ENCODE measurements at regions not wholly inside any gene's neighbourhood (a gene's known extent, or its start where the extent isn't known, plus 50 kb on each side); places are given as distances from the start of the nearest gene placed in this dataset.

DNA sequence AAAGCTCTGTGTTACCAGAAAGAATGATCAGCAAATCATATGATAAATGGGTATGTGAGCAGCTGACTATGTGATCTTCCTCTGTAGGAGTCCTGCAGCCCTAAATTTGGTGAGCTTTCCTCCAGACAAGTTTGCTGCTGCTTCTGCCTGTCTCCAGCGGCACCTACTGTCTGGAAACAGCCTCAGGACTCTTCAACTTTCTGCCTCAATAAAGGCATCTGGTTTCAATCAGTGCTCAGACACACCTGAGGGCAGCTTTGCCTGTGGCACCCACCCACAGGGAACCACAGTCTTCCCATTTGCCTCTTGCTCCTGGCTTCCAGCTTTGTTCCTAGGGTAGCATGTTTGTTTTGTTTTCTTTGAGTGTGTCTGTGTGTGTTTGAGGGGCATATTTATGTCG lies 727.9 kb upstream of the MAN1A1 start (continued):
- TF ChIP-seq ZNF791 (tag by site-specific recombination; IDR thresholded peaks at IDR 0.05) (no peak), ZNF169 (tag by site-specific recombination; IDR thresholded peaks at IDR 0.05) (no peak)

GRCh38 chr6:120058410-120058809 lies 708.8 kb upstream of the MAN1A1 start:
- ChIA-PET POLR2A (no interaction called here), CTCF (no interaction called here)
- no peak for TF ChIP-seq ZNF571 (tag by site-specific recombination; IDR thresholded peaks at IDR 0.05)
- no peak for TF ChIP-seq ZNF704 (tag by site-specific recombination; IDR thresholded peaks at IDR 0.05)
- TF ChIP-seq ZNF560 (tag by site-specific recombination; IDR thresholded peaks at IDR 0.05; ENCODE audit: borderline replicate concordance), result no peak
- TF ChIP-seq, protein P1, sequence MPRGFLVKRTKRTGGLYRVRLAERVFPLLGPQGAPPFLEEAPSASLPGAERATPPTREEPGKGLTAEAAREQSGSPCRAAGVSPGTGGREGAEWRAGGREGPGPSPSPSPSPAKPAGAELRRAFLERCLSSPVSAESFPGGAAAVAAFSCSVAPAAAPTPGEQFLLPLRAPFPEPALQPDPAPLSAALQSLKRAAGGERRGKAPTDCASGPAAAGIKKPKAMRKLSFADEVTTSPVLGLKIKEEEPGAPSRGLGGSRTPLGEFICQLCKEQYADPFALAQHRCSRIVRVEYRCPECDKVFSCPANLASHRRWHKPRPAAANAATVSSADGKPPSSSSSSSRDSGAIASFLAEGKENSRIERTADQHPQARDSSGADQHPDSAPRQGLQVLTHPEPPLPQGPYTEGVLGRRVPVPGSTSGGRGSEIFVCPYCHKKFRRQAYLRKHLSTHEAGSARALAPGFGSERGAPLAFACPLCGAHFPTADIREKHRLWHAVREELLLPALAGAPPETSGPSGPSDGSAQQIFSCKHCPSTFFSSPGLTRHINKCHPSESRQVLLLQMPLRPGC (tag by site-specific recombination; IDR thresholded peaks at IDR 0.05), result no peak
- no peak for TF ChIP-seq ZBTB10 (tag by site-specific recombination; IDR thresholded peaks at IDR 0.05)
- no peak for TF ChIP-seq ZBTB7A (tag by site-specific recombination; IDR thresholded peaks at IDR 0.05; ENCODE audit: low read depth)
- TF ChIP-seq, protein P2, sequence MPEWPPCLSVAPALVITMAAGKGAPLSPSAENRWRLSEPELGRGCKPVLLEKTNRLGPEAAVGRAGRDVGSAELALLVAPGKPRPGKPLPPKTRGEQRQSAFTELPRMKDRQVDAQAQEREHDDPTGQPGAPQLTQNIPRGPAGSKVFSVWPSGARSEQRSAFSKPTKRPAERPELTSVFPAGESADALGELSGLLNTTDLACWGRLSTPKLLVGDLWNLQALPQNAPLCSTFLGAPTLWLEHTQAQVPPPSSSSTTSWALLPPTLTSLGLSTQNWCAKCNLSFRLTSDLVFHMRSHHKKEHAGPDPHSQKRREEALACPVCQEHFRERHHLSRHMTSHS (tag by site-specific recombination; IDR thresholded peaks at IDR 0.05), result no peak
- TF ChIP-seq ZNF16 (tag by site-specific recombination; IDR thresholded peaks at IDR 0.05; ENCODE audit: low read depth), result no peak
- no peak for TF ChIP-seq ZSCAN4 (tag by site-specific recombination; IDR thresholded peaks at IDR 0.05)
- TF ChIP-seq, protein P3, sequence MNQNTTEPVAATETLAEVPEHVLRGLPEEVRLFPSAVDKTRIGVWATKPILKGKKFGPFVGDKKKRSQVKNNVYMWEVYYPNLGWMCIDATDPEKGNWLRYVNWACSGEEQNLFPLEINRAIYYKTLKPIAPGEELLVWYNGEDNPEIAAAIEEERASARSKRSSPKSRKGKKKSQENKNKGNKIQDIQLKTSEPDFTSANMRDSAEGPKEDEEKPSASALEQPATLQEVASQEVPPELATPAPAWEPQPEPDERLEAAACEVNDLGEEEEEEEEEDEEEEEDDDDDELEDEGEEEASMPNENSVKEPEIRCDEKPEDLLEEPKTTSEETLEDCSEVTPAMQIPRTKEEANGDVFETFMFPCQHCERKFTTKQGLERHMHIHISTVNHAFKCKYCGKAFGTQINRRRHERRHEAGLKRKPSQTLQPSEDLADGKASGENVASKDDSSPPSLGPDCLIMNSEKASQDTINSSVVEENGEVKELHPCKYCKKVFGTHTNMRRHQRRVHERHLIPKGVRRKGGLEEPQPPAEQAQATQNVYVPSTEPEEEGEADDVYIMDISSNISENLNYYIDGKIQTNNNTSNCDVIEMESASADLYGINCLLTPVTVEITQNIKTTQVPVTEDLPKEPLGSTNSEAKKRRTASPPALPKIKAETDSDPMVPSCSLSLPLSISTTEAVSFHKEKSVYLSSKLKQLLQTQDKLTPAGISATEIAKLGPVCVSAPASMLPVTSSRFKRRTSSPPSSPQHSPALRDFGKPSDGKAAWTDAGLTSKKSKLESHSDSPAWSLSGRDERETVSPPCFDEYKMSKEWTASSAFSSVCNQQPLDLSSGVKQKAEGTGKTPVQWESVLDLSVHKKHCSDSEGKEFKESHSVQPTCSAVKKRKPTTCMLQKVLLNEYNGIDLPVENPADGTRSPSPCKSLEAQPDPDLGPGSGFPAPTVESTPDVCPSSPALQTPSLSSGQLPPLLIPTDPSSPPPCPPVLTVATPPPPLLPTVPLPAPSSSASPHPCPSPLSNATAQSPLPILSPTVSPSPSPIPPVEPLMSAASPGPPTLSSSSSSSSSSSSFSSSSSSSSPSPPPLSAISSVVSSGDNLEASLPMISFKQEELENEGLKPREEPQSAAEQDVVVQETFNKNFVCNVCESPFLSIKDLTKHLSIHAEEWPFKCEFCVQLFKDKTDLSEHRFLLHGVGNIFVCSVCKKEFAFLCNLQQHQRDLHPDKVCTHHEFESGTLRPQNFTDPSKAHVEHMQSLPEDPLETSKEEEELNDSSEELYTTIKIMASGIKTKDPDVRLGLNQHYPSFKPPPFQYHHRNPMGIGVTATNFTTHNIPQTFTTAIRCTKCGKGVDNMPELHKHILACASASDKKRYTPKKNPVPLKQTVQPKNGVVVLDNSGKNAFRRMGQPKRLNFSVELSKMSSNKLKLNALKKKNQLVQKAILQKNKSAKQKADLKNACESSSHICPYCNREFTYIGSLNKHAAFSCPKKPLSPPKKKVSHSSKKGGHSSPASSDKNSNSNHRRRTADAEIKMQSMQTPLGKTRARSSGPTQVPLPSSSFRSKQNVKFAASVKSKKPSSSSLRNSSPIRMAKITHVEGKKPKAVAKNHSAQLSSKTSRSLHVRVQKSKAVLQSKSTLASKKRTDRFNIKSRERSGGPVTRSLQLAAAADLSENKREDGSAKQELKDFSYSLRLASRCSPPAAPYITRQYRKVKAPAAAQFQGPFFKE (tag by site-specific recombination; IDR thresholded peaks at IDR 0.05; ENCODE audit: borderline replicate concordance), result no peak
- TF ChIP-seq WT1 (tag by site-specific recombination; IDR thresholded peaks at IDR 0.05), result no peak
- no peak for TF ChIP-seq ZNF350 (tag by site-specific recombination; IDR thresholded peaks at IDR 0.05)
- TF ChIP-seq ZNF660 (tag by site-specific recombination; IDR thresholded peaks at IDR 0.05), result no peak
- TF ChIP-seq ZNF664 (tag by site-specific recombination; IDR thresholded peaks at IDR 0.05), result no peak
- TF ChIP-seq ZNF175 (tag by site-specific recombination; IDR thresholded peaks at IDR 0.05), result no peak
- TF ChIP-seq ZNF155 (tag by site-specific recombination; IDR thresholded peaks at IDR 0.05), result no peak
- TF ChIP-seq EGR2 (tag by site-specific recombination; IDR thresholded peaks at IDR 0.05; ENCODE audit: low read depth), result no peak

More at GRCh38 chr6:120058410-120058809, 708.8 kb upstream of the MAN1A1 start:
- Histone ChIP-seq H3K4me1 (ENCODE audit: control insufficient read depth, insufficient read depth, low read length) (no peaks in the 10 kb centered on the region), H3K27ac (ENCODE audit: extremely low read depth, low read depth, low read length) (no peak overlapping the region), H3K4me3 (ENCODE audit: low read depth, low read length) (no peak overlapping the region), H3K36me3 (ENCODE audit: control insufficient read depth in 2 of 2, insufficient read depth in 1 of 2, low read length in 2 of 2) (no peaks in the 10 kb centered on the region), H3K9me3 (ENCODE audit: control insufficient read depth, insufficient read depth, low read depth, low read length) (no peaks in the 10 kb centered on the region)

Measured in HEK293 (cell line).